ENCODE measurements at regions not wholly inside any gene's neighbourhood (a gene's known extent, or its start where the extent isn't known, plus 50 kb on each side); places are given as distances from the start of the nearest gene placed in this dataset.
"Not testable (repeated sequence)": the region's sequence is repeated elsewhere in the genome, so short reads cannot be mapped to it uniquely, and the experiment has no call there.

DNA sequence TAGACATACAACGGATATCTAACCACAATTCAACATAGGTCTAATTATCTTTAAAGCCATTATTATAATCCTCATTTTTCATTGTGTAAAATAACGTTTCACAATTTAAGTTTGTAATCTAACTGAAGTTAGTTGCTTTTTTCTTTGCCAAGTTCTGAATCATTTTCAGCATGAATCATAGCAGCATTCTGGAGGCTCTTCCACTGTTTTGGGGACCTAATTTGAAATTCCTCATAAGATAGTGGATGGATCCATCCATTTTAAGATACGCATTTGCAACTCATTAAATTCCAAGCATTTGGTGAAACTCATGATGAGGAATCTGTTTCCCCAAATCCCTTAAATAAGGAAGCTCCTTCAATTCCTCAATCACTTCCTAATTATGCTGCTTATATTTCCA lies 447.1 kb upstream of the CDH10 start:
- TF ChIP-seq MAX (IDR thresholded peaks at IDR 0.05; ENCODE audit: low read depth, low read length) (no peak), POLR2A (IDR thresholded peaks at IDR 0.05; ENCODE audit: extremely low read depth, insufficient read length) (no peak), MYC (IDR thresholded peaks at IDR 0.05; ENCODE audit: low read depth, low read length) (no peak)
- TF ChIP-seq, protein P1, sequence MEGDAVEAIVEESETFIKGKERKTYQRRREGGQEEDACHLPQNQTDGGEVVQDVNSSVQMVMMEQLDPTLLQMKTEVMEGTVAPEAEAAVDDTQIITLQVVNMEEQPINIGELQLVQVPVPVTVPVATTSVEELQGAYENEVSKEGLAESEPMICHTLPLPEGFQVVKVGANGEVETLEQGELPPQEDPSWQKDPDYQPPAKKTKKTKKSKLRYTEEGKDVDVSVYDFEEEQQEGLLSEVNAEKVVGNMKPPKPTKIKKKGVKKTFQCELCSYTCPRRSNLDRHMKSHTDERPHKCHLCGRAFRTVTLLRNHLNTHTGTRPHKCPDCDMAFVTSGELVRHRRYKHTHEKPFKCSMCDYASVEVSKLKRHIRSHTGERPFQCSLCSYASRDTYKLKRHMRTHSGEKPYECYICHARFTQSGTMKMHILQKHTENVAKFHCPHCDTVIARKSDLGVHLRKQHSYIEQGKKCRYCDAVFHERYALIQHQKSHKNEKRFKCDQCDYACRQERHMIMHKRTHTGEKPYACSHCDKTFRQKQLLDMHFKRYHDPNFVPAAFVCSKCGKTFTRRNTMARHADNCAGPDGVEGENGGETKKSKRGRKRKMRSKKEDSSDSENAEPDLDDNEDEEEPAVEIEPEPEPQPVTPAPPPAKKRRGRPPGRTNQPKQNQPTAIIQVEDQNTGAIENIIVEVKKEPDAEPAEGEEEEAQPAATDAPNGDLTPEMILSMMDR (IDR thresholded peaks at IDR 0.05; ENCODE audit: low read depth, low read length) = no peak
- DNase-seq (ENCODE audit: low read depth) = no peak
- H3K4me3 ChIP-seq (ENCODE audit: low read depth, low read length) = no peak overlapping the region

GRCh38 chr5:25090854-25091253 lies 446.1 kb upstream of the CDH10 start:
- TF ChIP-seq, protein P1 (IDR thresholded peaks at IDR 0.05; ENCODE audit: low read depth, low read length) = no peak
- no peak for TF ChIP-seq POLR2A (IDR thresholded peaks at IDR 0.05; ENCODE audit: extremely low read depth, insufficient read length)
- no peak for TF ChIP-seq MYC (IDR thresholded peaks at IDR 0.05; ENCODE audit: low read depth, low read length)
- no peak for TF ChIP-seq MAX (IDR thresholded peaks at IDR 0.05; ENCODE audit: low read depth, low read length)
- DNase-seq (ENCODE audit: low read depth) = no peak
- no peak overlapping the region for H3K4me3 ChIP-seq (ENCODE audit: low read depth, low read length)

GRCh38 chr5:25090275-25090674 lies 445.5 kb upstream of the CDH10 start:
- no peak overlapping the region for H3K4me3 ChIP-seq (ENCODE audit: low read depth, low read length)
- TF ChIP-seq POLR2A (IDR thresholded peaks at IDR 0.05; ENCODE audit: extremely low read depth, insufficient read length) (no peak), MYC (IDR thresholded peaks at IDR 0.05; ENCODE audit: low read depth, low read length) (no peak), MAX (IDR thresholded peaks at IDR 0.05; ENCODE audit: low read depth, low read length) (no peak)
- TF ChIP-seq, protein P1 (IDR thresholded peaks at IDR 0.05; ENCODE audit: low read depth, low read length) = no peak
- DNase-seq (ENCODE audit: low read depth) = no peak

DNA sequence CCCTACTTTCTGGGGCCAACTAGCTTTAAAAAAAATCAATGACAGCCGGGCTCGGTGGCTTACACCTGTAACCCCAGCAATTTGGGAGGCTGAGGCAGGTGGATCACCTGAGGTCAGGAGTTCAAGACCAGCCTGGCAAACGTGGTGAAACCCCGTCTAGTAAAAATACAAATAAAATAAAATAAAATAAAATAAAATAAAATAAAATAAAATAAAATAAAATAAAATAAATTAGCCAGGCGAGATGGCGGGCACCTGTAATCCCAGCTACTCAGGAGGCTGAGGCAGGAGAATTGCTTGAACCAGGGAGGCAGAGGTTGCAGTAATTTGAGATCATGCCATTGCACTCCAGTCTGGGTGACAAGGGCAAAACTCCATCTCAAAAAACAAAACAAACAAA lies 443.9 kb upstream of the CDH10 start:
- H3K4me3 ChIP-seq (ENCODE audit: low read depth, low read length); DNase-seq (ENCODE audit: low read depth): not testable (repeated sequence)

- not testable (repeated sequence) for DNase-seq (ENCODE audit: low read depth); H3K4me3 ChIP-seq (ENCODE audit: low read depth, low read length)
Measured at GRCh38 chr5:25083261-25083660, 438.5 kb upstream of the CDH10 start.

GRCh38 chr5:25066239-25066638 lies 421.5 kb upstream of the CDH10 start:
- TF ChIP-seq, protein P1 (IDR thresholded peaks at IDR 0.05; ENCODE audit: low read depth, low read length) = no peak
- TF ChIP-seq POLR2A (IDR thresholded peaks at IDR 0.05; ENCODE audit: extremely low read depth, insufficient read length) (no peak), MYC (IDR thresholded peaks at IDR 0.05; ENCODE audit: low read depth, low read length) (no peak), MAX (IDR thresholded peaks at IDR 0.05; ENCODE audit: low read depth, low read length) (no peak)
- no peak overlapping the region for H3K4me3 ChIP-seq (ENCODE audit: low read depth, low read length)
- DNase-seq (ENCODE audit: low read depth) = no peak

DNA sequence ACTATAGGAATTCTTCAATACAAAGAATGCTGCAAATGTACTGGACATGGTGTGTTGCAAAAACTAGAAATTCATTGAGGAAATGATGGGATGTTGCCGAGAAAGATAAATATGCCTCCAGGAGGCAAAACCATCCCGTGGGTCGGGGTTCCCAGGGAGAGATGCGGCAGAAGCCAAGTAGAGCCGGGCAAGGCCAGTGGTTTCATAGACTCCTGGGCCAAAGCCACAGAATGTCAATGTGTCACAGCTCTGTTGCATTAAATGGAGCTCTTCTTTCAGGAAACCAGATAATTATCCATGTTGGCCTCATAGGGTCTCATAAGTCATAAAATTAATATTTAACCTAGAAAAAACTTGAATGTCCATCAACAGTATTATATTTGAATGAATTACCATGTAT lies 419.5 kb upstream of the CDH10 start:
- no peak overlapping the region for H3K4me3 ChIP-seq (ENCODE audit: low read depth, low read length)
- DNase-seq (ENCODE audit: low read depth) = no peak
- no peak for TF ChIP-seq POLR2A (IDR thresholded peaks at IDR 0.05; ENCODE audit: extremely low read depth, insufficient read length)
- no peak for TF ChIP-seq MYC (IDR thresholded peaks at IDR 0.05; ENCODE audit: low read depth, low read length)
- TF ChIP-seq, protein P1 (IDR thresholded peaks at IDR 0.05; ENCODE audit: low read depth, low read length) = no peak
- TF ChIP-seq MAX (IDR thresholded peaks at IDR 0.05; ENCODE audit: low read depth, low read length) = no peak

Data from NB4 (cell line).